HEK293 (cell line): ENCODE measurements at regions not wholly inside any gene's neighbourhood (a gene's known extent, or its start where the extent isn't known, plus 50 kb on each side); places are given as distances from the start of the nearest gene placed in this dataset.
"Not testable (repeated sequence)": the region's sequence is repeated elsewhere in the genome, so short reads cannot be mapped to it uniquely, and the experiment has no call there.

Source experiments
- CTCF ChIP-seq: fragments of 450-650 bp; formaldehyde crosslinking; IDR thresholded peaks from 2 replicates; pipeline ENCODE4 v1.5.1; 2016; ENCODE audit warnings: missing biosample characterization, missing genetic modification characterization
- PRDM1 ChIP-seq: fragments of 450-650 bp; formaldehyde crosslinking; IDR thresholded peaks from 2 replicates; pipeline ENCODE4; 2016; ENCODE audit warnings: missing biosample characterization, missing genetic modification characterization
- TF ChIP-seq, protein P1 (sequence below): fragments of 450-650 bp; formaldehyde crosslinking; IDR thresholded peaks from 2 replicates; pipeline ENCODE4 v1.5.1; 2016; ENCODE audit warnings: missing biosample characterization, missing genetic modification characterization, low read depth

DNA sequence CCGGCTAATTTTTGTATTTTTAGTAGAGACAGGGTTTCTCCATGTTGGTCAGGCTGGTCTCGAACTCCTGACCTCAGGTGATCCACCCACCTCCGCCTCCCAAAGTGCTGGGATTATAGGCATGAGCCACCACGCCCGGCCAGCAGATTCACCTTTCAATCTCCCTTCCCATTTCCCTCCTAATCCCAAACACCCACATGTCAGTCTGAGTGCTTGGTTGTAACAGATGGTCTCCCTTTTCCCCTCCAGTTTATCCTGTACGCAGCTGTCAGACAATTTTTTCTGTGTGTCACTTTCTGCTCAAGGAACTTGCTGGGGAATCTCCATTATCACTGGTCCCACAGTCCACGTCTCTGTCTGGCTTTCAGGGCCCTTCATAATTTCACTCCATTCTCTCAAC, 64.9 kb upstream of the COX20 start:
- TF ChIP-seq, protein P1, sequence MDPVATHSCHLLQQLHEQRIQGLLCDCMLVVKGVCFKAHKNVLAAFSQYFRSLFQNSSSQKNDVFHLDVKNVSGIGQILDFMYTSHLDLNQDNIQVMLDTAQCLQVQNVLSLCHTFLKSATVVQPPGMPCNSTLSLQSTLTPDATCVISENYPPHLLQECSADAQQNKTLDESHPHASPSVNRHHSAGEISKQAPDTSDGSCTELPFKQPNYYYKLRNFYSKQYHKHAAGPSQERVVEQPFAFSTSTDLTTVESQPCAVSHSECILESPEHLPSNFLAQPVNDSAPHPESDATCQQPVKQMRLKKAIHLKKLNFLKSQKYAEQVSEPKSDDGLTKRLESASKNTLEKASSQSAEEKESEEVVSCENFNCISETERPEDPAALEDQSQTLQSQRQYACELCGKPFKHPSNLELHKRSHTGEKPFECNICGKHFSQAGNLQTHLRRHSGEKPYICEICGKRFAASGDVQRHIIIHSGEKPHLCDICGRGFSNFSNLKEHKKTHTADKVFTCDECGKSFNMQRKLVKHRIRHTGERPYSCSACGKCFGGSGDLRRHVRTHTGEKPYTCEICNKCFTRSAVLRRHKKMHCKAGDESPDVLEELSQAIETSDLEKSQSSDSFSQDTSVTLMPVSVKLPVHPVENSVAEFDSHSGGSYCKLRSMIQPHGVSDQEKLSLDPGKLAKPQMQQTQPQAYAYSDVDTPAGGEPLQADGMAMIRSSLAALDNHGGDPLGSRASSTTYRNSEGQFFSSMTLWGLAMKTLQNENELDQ (tag by site-specific recombination) = not testable (repeated sequence)
- not testable (repeated sequence) for TF ChIP-seq CTCF (tag by site-specific recombination); PRDM1
